ENCODE measurements at regions not wholly inside any gene's neighbourhood (a gene's known extent, or its start where the extent isn't known, plus 50 kb on each side); places are given as distances from the start of the nearest gene placed in this dataset.

- no peaks in the 10 kb centered on the region for H4K20me1 ChIP-seq (ENCODE audit: insufficient read depth)
- no peak overlapping the region for H3K27ac ChIP-seq (ENCODE audit: low read depth in 2 of 2, low read length in 1 of 2)
- H2AFZ ChIP-seq (ENCODE audit: low read depth), result peak overlapping the region; percentile 9; the same call in 1 of the 2 replicates
- CTCF ChIA-PET, result no interaction called here
- H3K4me1 ChIP-seq (ENCODE audit: control insufficient read depth in 1 of 2, insufficient read depth in 2 of 2, low read depth in 1 of 2, low read length in 1 of 2), result peaks cover 0 to 38% of the 10 kb centered on the region in 2 experiments; a peak in 2 of 4 replicates
- POLR2A ChIA-PET, result interaction anchor here (0.8 kb wide), 1 partner anchor 112 kb away, joined by 3 read pairs; no protein-coding TSS in a partner anchor
- H3K79me2 ChIP-seq (ENCODE audit: insufficient read depth), result no peaks in the 10 kb centered on the region
- H3K9me3 ChIP-seq, result no peaks in the 10 kb centered on the region
- H3K27me3 ChIP-seq (ENCODE audit: insufficient read depth), result no peaks in the 10 kb centered on the region
- H3K4me2 ChIP-seq, result no peak overlapping the region
- no peak overlapping the region for H3K9ac ChIP-seq
- no peaks in the 10 kb centered on the region for H3F3A ChIP-seq (replicated peaks; ENCODE audit: insufficient read depth)
- no peaks in the 10 kb centered on the region for H3K36me3 ChIP-seq (replicated peaks in 1 of 2; ENCODE audit: control insufficient read depth in 1 of 2, insufficient read depth in 2 of 2, low read length in 1 of 2)
- WGBS (ENCODE audit: low lambda C conversion rate), result 47% methylated on average over 5 of the region's 5 CpGs
- H3K9me2 ChIP-seq, result no peaks in the 10 kb centered on the region
- TF ChIP-seq FOXM1 (IDR thresholded peaks at IDR 0.05; ENCODE audit: low read depth), result no peak
- TF ChIP-seq ELF1 (IDR thresholded peaks at IDR 0.05), result no peak
- TF ChIP-seq, protein P1, sequence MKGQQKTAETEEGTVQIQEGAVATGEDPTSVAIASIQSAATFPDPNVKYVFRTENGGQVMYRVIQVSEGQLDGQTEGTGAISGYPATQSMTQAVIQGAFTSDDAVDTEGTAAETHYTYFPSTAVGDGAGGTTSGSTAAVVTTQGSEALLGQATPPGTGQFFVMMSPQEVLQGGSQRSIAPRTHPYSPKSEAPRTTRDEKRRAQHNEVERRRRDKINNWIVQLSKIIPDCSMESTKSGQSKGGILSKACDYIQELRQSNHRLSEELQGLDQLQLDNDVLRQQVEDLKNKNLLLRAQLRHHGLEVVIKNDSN (IDR thresholded peaks at IDR 0.05; ENCODE audit: borderline replicate concordance, low read depth), result no peak
- no peak for TF ChIP-seq RFX5 (IDR thresholded peaks at IDR 0.05; ENCODE audit: low read length)
- no peak for TF ChIP-seq JUND (IDR thresholded peaks at IDR 0.05)
- TF ChIP-seq EP300 (IDR thresholded peaks at IDR 0.05; ENCODE audit: borderline replicate concordance in 1 of 2, low read depth in 1 of 2, low read length in 1 of 2), result no peak
- no peak for TF ChIP-seq YY1 (IDR thresholded peaks at IDR 0.05; ENCODE audit: low read depth)
- TF ChIP-seq NRF1 (IDR thresholded peaks at IDR 0.05; ENCODE audit: low read depth, low read length), result no peak
- no peak for TF ChIP-seq SMC3 (IDR thresholded peaks at IDR 0.05; ENCODE audit: low read depth, low read length)
- TF ChIP-seq, protein P2, sequence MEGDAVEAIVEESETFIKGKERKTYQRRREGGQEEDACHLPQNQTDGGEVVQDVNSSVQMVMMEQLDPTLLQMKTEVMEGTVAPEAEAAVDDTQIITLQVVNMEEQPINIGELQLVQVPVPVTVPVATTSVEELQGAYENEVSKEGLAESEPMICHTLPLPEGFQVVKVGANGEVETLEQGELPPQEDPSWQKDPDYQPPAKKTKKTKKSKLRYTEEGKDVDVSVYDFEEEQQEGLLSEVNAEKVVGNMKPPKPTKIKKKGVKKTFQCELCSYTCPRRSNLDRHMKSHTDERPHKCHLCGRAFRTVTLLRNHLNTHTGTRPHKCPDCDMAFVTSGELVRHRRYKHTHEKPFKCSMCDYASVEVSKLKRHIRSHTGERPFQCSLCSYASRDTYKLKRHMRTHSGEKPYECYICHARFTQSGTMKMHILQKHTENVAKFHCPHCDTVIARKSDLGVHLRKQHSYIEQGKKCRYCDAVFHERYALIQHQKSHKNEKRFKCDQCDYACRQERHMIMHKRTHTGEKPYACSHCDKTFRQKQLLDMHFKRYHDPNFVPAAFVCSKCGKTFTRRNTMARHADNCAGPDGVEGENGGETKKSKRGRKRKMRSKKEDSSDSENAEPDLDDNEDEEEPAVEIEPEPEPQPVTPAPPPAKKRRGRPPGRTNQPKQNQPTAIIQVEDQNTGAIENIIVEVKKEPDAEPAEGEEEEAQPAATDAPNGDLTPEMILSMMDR (IDR thresholded peaks at IDR 0.05), result no peak
- TF ChIP-seq TEAD4 (IDR thresholded peaks at IDR 0.05; ENCODE audit: borderline replicate concordance, insufficient read depth), result no peak
- no peak for TF ChIP-seq TCF12 (IDR thresholded peaks at IDR 0.05)
- TF ChIP-seq FOXJ3 (CRISPR knock-in tag; IDR thresholded peaks at IDR 0.05), result no peak
- TF ChIP-seq CHD2 (IDR thresholded peaks at IDR 0.05; ENCODE audit: low read length, partially characterized antibody), result no peak
- DNase-seq, result no peak
- no peak overlapping the region for H3K4me3 ChIP-seq (ENCODE audit: low read depth in 2 of 2, low read length in 1 of 2)
Measured at GRCh38 chr10:118911363-118911762, 118.2 kb upstream of the NANOS1 start.

- Histone ChIP-seq H3K27me3 (ENCODE audit: insufficient read depth) (no peaks in the 10 kb centered on the region), H2AFZ (ENCODE audit: low read depth) (no peak overlapping the region), H3K36me3 (replicated peaks in 1 of 2; ENCODE audit: control insufficient read depth in 1 of 2, insufficient read depth in 2 of 2, low read length in 1 of 2) (no peaks in the 10 kb centered on the region), H3K4me2 (no peak overlapping the region), H4K20me1 (ENCODE audit: insufficient read depth) (no peaks in the 10 kb centered on the region), H3K9me3 (no peaks in the 10 kb centered on the region), H3K79me2 (ENCODE audit: insufficient read depth) (no peaks in the 10 kb centered on the region), H3K9ac (no peak overlapping the region), H3K27ac (ENCODE audit: low read depth in 2 of 2, low read length in 1 of 2) (no peak overlapping the region), H3K4me3 (ENCODE audit: low read depth in 2 of 2, low read length in 1 of 2) (no peak overlapping the region), H3F3A (replicated peaks; ENCODE audit: insufficient read depth) (no peaks in the 10 kb centered on the region), H3K9me2 (no peaks in the 10 kb centered on the region), H3K4me1 (ENCODE audit: control insufficient read depth in 1 of 2, insufficient read depth in 2 of 2, low read depth in 1 of 2, low read length in 1 of 2) (peaks cover 0 to 32% of the 10 kb centered on the region in 2 experiments; a peak in 2 of 4 replicates)
- POLR2A ChIA-PET, result no interaction called here
- CTCF ChIA-PET, result interaction anchor here (1.1 kb wide), 1 partner anchor 63 kb away, joined by 3 read pairs; no protein-coding TSS in a partner anchor
- DNase-seq, result no peak
- TF ChIP-seq FOSL2 (IDR thresholded peaks at IDR 0.05; ENCODE audit: borderline replicate concordance, low read depth), result no peak
- no peak for TF ChIP-seq MXI1 (IDR thresholded peaks at IDR 0.05; ENCODE audit: low read depth, low read length)
- no peak for TF ChIP-seq TAF1 (IDR thresholded peaks at IDR 0.05; ENCODE audit: borderline replicate concordance, low read depth, low read length)
- no peak for TF ChIP-seq POLR2AphosphoS5 (IDR thresholded peaks at IDR 0.05; ENCODE audit: low read depth, low read length)
- WGBS (ENCODE audit: low lambda C conversion rate), result 71% methylated on average over 4 of the region's 4 CpGs
Measured at GRCh38 chr10:118912961-118913600, 116.4 kb upstream of the NANOS1 start.
